Stomach (tissue), 4 donors: ENCODE measurements at regions not wholly inside any gene's neighbourhood (a gene's known extent, or its start where the extent isn't known, plus 50 kb on each side); places are given as distances from the start of the nearest gene placed in this dataset.

Source experiments
- POLR2AphosphoS5 ChIP-seq, 3 donors: sonication (generic); formaldehyde crosslinking; IDR thresholded peaks; one replicate each; pipeline ENCODE4 v1.6.1; 2016; ENCODE audit warnings: antibody characterized with exemption in 3 of 3
- TF ChIP-seq, protein P1 (sequence below), 7 experiments: fragments of 450-650 bp in 4 of 7; fragments of 200-600 bp in 3 of 7; sonication (generic) in 3 of 7; IDR thresholded peaks; one replicate each; pipeline ENCODE4 v1.5.1; 2016 to 2019; ENCODE audit warnings: antibody characterized with exemption in 7 of 7, control low read depth in 2 of 7, mild to moderate bottlenecking in 1 of 7

DNA sequence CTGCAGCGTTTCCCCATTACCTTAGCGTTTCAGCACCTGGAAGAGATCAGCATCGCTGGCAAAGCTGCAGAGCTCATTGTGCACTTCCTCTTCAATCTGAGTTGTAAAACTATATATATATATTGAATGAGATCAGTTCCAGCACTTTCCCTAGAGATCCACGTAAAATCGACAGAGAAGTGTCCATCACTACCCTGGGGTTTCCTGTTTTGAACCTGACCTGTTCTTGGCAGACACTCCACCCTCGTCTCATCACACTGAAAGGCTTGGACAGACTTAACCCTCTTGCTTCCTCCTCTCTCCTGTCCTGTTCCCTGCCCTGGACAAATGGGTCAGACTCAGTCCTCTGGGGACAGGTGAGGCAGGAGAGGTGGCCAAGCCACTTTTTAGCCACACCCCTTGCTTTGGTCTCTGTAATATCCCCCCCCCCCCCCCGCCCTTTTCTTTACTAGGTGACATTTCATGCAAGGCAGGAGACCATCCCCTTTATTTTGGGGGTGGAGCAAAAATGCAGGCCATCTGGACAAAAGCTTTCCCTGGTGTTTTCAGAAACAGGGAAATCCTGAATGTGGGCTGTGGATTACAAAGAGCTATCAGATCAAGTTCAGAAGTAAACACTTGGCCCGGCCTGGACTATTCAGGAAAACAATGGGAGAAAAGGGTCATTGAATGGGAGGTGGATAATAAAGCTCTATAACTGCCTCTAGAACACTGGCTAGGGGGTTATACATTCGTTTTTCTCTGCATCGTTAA is 83.7 kb upstream of the KDM7A start:
- TF ChIP-seq POLR2AphosphoS5 (IDR thresholded peaks at IDR 0.05): no peak
- TF ChIP-seq, protein P1, sequence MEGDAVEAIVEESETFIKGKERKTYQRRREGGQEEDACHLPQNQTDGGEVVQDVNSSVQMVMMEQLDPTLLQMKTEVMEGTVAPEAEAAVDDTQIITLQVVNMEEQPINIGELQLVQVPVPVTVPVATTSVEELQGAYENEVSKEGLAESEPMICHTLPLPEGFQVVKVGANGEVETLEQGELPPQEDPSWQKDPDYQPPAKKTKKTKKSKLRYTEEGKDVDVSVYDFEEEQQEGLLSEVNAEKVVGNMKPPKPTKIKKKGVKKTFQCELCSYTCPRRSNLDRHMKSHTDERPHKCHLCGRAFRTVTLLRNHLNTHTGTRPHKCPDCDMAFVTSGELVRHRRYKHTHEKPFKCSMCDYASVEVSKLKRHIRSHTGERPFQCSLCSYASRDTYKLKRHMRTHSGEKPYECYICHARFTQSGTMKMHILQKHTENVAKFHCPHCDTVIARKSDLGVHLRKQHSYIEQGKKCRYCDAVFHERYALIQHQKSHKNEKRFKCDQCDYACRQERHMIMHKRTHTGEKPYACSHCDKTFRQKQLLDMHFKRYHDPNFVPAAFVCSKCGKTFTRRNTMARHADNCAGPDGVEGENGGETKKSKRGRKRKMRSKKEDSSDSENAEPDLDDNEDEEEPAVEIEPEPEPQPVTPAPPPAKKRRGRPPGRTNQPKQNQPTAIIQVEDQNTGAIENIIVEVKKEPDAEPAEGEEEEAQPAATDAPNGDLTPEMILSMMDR (IDR thresholded peaks at IDR 0.05): no peak
